Anterior cingulate cortex (tissue), 58 donors: ENCODE measurements at regions not wholly inside any gene's neighbourhood (a gene's known extent, or its start where the extent isn't known, plus 50 kb on each side); places are given as distances from the start of the nearest gene placed in this dataset.

Experiments
- DNase-seq, 58 donors: peaks; one replicate each; lab custom pipeline; 2025; lab: John Stamatoyannopoulos, UW

DNA sequence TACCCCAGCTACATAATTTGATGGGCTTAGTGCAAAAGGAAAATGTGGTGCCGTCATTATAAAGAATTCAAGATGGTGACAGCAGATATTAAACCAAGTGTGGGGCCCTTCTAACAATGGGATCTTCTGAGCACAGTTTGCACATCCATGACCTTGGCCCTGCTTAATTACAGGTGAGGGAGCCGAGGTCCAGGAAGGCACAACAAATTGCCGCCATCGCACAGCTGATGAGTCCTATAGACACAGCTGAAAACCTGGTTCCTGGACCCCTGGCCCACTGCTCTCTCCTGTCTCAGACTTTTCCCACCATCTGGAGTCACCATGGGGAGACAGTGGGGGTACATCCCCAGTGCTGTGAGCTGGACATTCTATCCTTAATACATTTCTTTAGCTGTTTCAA, 95.8 kb upstream of the MAP4K3 start:
- DNase-seq: no peak

DNA sequence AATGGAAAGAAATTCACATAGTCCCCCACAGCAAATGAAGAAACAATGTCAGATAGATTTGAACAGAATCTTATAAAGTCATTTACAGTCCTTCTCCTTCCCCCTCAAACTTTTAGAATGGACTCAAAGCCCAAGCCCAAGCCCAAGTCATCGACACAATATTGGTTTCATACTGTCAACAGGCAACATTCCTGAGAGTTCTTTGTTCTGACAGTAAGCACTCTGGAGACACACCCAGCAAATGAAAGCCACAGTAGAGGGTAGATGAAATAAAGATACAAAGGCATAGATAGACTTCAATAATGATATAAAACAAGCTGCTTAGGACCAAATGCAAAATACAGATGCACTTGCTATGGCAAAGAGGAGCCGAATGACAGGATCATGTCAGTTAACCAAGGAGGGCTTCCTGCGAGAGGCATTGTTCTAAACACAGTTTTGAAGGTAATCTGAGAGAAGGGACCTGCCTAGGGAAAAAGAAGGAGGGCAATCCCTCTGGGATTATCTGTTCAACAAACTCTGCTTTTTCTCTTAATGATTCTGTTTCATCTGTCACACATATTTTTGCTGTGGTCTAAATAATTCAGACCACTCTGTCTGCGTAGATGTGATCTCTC, 97.1 kb upstream of the MAP4K3 start:
- no peak for DNase-seq

DNA sequence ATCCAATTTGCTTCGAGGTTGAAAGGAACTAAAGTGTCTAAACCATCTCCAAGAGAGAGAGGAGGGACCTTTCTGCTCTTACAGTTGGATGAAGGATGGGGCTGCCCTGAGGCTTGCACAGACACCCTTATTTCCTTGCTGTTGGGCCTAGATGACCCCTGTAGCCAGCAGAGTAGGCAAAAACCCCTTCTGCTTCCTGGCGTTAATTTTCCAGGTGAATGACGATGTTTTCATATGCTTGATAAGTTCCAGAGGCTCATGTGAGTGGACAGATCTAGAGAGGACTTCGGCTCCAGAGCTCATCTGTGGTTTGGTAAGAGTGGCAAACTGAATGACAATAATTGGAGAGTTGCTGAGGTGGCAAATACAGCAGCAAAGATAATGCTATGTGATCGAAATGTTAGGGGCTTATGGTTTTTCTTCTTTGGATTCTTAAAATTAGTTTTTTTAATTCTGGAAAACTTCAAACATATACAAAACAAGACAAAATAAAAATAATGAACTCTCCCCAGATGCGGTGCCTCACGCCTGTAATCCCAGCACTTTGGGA, 98.6 kb upstream of the MAP4K3 start:
- no peak for DNase-seq

DNA sequence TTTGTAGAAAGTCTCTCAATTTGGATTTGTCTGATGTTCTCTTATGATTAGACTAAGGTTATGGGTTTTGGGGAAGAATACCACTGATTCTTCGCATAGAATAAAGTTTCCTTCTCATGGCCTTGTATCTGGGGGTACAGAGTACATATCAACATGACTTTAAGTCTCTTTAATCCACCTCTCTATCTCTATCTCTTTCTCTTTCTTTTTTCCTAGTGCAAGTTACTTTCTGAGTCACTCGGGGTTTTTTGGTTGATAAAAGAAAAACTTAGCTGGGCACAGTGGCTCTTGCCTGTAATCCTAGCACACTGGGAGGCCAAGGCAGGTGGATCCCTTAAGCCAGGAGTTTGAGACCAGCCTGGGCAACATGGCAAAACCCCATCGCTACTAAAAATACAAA, 100.1 kb upstream of the MAP4K3 start:
- DNase-seq: no peak

DNA sequence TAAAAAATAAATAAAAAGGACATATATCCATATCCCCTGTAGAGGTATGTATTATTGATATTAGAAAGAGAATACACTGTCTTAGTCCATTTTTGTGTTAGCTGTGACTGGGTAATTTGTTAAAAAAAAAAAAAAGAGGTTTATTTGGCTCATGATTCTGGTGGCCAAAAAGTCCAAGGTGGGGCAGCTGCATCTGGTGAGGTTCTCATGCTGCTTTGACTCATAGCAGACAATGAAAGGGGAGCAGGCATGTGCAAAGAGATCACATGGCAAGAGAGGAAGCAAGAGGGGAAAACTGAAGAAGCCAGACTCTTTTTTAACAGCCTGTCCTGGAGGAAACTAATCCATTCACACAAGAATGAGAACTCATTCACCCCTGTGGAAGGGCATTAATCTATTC, 101.6 kb upstream of the MAP4K3 start:
- no peak for DNase-seq

DNA sequence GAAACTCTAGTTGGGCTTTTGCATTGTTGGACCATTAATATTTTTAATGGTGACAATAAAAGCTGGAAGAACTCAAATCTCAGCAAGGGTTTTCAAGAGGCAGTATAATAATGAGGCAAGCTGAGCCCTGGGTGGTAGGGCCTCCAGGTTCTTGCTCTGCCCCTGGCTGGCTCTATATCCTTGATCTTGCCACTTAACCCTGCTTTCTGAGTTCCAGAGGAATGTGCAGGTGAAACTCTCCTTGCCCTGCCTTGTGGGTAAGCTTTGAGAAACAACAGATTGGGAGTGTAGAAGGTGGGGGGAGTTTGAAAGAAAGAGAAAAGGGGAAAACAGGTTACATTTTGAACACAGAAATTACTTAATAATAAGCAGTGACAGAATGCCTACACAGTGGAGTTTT, 103.3 kb upstream of the MAP4K3 start:
- DNase-seq: no peak

DNA sequence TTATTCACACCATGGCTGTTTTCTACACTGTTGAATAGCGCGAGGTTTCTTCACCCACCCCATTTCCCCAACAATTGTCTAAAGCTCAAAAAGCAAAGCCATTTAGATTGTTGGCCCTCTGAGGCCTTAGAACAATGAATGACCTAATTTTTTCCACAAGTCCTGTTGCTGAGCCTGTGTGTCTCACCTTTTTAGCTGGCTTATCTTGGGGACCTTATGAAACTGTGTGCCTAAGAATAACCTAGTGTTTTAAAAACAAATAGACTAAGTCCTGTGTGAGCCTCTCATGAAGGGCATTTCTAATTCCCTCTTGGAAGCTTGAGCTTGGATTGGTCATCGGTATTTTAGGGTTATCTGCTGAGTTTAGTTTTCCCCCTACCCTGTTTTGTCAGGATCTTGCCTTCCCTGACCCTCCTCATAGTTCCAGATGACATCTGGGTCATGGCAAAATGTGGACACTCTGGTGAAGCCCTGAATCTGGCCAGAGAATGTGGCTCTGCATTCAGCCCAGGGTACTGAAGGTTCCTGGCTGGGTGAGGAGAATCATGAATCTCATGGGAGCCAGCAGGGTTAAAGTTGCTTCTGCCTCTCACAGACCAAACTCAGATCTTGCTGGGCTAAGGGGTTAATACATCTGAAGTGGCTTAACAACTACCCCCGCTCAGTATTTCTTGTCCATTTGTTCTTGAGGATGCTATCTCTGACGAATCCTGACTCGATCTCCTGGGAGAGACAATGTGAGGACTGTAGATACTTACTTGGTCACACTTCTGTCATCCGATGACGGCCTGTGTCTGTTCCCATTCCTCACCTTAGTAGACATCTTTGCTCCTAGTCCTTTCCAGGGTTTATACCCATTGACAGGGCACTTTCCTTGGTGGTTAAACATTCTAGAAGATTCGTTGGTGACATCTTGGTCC, 104.2 kb upstream of the MAP4K3 start:
- DNase-seq: no peak

DNA sequence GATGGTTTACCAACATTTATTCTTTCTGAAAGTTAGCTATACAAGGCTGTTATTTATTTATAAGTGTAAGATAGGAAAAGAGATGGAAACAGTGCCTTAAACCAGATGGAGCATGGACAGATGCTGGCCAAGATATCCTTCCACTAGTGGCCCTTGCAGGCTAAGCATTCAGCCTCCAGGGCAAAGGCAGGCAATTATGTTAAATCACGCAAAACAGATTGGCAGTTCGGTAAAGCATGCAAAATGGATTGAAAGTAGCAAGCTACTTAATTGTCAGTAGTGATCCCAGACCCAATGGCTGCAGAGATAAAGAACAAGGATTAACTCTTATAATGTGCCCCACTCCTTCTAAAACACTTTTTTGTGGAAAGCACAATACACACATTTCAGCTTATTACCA, 105.4 kb upstream of the MAP4K3 start:
- no peak for DNase-seq

DNA sequence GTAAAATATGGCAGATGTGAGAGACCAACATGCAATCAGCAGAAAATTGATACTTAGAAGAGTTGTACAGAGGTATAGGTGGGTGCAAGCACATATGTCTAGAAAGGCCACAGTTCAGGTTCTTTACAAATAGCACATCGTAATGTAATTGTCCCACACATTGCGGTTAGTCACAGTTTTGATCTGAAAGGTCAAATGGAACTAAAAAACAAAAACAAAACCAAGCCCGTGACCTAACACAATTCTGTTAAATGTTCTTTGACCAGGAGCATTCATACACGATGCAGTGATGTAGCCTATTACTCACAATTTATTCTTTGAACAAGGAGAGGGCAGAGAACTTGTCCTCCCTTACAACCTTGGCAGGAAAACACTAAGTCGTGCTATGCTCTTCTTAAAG, 108.9 kb upstream of the MAP4K3 start:
- no peak for DNase-seq

DNA sequence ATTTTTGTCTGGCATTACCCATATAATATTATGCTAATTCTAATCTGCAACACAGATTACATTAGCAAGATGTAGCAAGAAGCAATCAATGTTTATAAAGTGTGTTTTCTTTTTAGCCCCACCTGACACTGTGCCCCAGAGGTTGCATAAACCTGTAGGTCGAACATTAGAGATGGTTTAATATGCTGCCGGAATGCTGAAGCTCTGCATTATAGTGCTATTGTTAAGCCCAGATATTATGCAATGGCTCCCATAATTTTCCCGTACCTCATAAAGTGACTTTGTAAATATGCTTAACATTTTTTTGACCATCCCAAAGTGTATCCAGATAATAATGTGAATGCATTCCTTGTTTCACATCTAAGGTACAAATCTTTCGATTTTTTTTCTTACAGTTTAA, 109.3 kb upstream of the MAP4K3 start:
- DNase-seq: no peak

DNA sequence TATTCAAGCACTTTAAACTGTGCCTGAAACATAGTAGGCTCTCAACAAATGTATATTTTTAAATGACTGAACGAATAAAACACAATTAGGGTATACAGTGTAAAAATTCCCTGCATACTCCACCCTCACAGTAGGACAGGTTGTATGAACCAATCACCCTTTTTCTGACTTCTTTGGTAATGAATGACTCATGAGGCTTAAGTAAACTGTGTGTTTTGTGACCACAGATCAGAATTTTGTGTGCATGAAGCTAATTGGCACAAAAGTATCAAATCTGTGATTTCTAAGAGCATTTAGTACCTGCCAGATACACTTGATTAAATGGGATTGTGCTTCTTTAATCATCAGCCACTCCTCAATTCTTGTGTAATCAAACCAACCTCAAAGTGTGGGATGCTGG, 109.9 kb upstream of the MAP4K3 start:
- DNase-seq: no peak

DNA sequence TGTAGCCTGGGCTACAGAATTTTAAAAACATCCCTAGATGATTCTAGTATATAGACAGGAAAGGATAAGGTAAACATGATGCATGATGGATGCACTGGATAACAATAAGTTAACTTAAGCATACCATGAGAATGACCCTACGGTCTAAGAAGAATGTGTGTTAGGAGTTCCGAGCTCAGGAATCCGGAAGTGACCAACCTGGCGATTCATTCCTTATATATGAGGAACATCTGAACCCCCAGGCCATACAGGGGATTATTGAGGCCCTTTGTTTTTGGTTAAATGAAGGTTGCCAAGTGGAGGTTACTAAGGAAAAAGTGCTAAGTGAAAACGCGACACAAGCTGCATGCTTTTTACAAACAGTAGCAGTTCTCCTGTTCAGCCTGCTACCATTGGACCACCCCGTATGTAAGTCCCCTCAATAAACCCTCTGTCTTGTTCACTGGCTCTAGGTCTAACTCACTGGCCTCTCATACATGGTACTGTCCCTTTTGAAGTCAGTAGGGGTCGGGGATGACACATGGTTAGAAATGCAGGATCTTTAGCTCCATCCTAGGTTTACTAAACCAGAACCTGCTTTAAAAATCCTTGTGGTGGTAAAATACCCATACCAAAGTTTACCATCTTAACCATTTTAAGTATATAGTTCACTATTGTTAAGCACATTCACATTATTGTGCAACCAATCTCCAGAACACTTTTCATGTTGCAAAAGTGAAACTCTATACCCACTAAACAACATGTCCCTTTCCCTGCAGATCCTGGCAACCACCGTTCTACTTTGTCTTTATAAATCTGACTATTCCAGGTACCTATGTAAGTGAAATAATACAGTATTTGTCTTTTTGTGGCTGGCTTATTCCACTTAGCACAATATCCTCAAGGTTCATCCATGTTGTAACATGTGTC, 111.0 kb upstream of the MAP4K3 start:
- no peak for DNase-seq

DNA sequence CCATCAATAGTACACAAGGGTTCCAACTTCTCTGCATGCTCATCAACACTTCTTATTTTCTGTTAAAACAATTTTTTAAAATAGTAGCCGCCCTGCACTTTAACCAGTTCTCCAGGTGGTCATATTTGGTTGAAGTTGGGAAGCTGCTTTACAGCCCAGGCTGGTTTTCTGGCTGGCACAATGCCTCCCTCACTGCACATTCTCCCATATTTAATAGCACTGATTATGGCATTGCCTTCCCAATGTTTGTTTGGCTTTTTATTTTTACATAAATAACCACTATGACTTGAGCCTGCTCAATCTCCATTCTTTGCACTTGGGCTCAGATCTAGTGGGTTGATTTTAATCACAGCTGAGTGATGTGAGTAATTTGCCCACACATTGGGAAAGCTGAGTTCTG, 111.9 kb upstream of the MAP4K3 start:
- no peak for DNase-seq

DNA sequence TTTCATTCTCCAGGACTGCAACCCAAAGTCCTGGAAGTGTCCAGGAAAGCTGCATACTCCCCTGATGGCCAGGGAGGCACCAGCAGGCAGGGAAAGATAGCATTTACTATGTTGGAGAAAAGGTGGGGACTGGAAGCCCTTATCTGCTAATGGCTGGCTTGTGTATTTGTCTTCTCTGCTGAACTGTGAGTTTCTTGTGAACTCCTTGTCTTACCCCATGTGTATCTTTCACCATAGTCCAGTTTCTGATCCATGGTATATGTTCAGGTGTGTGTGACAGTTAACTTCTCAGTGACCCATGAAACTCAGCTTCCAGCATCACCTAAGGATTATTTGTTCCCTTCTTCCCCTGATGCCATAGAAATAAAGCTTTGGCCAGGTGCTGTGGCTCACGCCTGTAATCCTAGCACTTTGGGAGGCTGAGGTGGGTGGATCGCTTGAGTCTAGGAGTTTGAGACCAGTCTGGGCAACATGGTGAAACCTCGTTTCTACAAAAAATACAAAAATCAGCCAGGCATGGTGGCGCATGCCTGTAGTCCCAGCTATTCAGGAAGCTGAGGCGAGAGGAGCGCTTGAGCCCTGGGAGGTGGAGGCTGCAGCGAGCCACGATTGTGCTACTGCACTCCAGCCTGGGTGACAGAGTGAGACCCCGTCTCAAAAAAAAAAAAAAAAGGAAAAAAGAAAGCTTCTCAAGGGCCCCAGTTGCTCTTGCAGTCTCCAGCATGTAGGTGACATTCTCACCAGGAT, 112.8 kb upstream of the MAP4K3 start:
- DNase-seq: no peak

DNA sequence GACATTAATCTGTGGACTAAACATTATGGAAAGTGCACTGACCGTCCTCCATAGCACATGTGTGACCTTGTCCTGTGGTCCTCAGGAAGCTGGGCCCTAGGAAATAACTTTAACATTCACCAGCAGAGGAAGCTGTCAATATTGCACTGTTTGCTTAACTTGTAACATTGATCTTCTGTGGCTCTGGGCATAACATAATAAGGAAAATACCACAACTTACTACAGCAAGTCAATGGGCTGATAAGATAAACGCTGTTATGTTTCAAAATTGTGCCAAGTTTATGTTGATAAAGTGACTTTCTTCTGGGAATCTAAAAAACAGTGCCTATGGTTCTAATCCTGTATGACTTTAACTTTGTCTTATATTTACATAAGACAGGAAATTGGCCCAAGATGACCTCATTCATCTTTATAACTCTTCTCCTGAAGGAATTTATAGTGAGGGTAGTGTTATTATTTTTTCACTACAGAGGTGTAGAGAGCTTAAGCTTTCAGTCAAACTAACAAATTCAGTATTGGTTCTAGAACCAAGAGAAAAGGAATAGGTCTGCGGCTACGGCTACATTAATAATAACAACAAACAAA, 113.7 kb upstream of the MAP4K3 start:
- no peak for DNase-seq

DNA sequence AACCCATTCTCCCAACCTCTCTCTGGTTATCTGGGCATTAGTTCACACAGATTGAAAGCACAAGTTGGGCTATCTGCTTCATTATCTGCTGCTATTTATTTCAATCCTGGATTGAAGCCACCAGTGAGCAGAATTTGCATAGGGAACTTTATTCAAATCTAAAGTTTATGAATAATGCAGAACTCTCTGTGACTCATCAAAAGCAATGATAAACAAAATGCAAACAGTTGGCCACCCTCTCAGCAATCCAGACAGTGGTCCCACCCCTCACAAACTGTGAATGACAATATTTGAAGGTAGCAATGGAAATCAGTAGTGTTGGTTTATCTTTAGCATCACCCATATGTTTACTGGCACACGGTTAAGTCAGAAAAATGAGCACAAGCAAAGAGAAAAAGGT, 106.8 kb upstream of the TMEM178A start:
- DNase-seq: no peak

DNA sequence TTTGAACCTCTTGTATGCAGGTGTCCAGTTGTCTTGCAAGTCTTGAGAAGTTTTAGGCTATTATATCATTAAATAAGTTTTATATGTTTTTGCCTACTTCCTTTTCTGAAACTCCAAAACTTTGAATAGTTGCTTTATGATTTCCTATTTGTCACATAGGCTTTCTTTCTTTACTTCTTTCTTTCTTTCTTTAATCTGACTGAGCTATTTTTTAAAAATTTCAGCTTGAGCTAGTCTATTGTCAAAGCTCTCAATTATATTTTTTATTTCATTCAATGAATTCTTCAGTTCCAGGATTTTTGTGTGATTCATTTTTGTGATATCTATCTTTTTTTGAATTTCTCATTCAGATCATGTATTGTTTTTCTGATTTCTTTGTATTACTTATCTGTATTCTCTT, 102.1 kb upstream of the TMEM178A start:
- DNase-seq: no peak

DNA sequence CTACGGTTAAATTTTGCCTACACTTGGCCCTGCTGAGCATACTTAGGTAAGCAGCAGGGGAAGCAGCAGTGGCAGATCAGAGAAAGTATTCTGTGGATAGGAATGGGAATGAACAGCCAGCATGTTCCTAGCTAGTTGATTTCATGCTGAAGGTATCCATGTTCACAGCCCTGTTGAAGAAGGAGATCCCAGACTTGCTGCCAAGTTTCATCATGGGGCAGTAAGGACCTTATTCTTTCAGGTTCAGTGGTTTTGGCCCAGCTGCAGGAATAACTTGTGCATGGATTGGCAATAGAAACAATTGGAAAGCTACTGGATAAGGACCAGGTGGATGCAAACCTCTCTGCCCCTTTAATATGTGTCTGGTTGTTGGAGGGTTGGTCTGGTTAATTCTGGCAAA, 98.2 kb upstream of the TMEM178A start:
- no peak for DNase-seq

DNA sequence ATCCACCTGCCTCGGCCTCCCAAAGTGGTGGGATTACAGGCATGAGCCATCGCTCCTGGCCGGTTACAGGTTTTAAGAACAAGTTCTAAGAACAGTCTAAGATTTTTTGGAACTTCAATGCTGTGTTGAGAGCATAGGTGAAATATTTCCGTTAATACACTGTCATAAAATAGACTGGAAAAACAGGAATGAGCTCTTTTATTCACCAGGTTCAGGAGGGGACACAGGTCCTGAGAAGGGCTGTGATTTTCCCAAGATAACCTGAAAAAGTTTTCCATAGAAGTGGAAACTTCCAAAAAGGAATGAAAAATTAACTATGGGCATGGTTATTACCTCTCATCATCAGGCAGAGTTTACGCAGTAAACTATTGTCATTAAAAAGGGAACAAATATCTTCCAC, 97.6 kb upstream of the TMEM178A start:
- no peak for DNase-seq

DNA sequence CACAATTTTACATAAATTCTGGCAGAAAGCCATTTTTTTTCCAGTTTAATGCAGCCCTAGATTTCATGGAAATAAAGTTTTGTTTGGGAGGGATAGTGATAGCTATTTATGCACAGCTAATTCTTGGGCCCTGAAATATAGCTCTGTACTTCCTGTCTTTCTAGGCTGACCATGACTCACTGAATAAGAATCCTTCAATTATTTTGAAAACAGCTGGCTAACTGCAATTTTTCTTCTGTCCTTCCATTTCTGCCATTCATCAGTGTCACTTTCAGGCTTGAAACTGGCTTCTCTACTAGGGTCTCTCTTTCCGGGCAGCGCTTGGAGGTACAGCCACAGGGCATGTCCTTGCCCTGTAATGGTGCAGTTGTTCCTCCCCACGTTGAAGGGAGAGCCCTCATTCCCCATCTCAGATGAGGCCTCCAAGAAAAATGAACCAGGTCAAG, 97.1 kb upstream of the TMEM178A start:
- no peak for DNase-seq
